H1 (cell line): ENCODE measurements at regions not wholly inside any gene's neighbourhood (a gene's known extent, or its start where the extent isn't known, plus 50 kb on each side); places are given as distances from the start of the nearest gene placed in this dataset.

Experiments used
- CHD7 ChIP-seq: fragments of 300-600 bp; sonication (generic); IDR thresholded peaks from 2 replicates; pipeline ENCODE4 v1.7.1; 2012; ENCODE audit warnings: low read length, moderate library complexity, mild to moderate bottlenecking, inconsistent platforms; ENCODE audit not compliant: insufficient replicate concordance
- CTBP2 ChIP-seq: IDR thresholded peaks from 2 replicates; pipeline ENCODE4 v1.7.0; 2011; ENCODE audit warnings: borderline replicate concordance, mild to moderate bottlenecking, moderate library complexity, mixed read lengths, low read length; ENCODE audit not compliant: insufficient read depth, insufficient read length
- GABPA ChIP-seq: IDR thresholded peaks from 2 replicates; pipeline ENCODE4 v1.6.1; 2011; ENCODE audit warnings: mild to moderate bottlenecking, low read length, moderate library complexity, borderline replicate concordance; ENCODE audit not compliant: insufficient read depth

GRCh38 chrX:78573630-78574029, 85.5 kb downstream of the RTL3 start (continued):
- TF ChIP-seq CHD7 (no peak), CTBP2 (no peak), GABPA (no peak)
